ENCODE measurements at regions not wholly inside any gene's neighbourhood (a gene's known extent, or its start where the extent isn't known, plus 50 kb on each side); places are given as distances from the start of the nearest gene placed in this dataset.

DNA sequence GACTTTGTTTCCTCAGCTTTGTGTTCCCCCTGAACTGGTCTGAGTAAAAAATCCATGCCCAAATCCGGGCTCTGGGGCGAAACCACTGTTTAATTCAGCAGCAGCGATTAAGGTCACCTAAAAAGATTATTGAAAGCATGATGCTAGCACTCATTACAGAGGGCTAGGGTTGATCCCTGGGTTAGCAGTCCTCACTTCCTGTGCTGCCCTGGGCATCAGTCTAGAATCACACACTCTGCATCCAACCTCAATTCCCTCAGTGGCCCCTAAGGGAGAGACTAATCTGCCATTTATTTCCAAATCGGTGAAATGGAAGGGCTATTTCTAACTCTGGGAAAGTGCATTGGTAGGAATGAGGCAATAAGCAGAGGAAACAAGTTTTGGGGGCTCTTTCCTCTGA lies 107.2 kb downstream of the BTG1 start:
- intact Hi-C loops (cut with DNase I) = loop anchor here (10.0 kb wide), 1 partner anchor 526 kb away; no protein-coding TSS in a partner anchor
- Histone ChIP-seq H3K27me3 (no peaks in the 10 kb centered on the region), H3K4me1 (peaks cover 0 to 39% (median 25%) of the 10 kb centered on the region in 4 donors), H3K36me3 (no peaks in the 10 kb centered on the region), H3K27ac (no peak overlapping the region), H3K9me3 (no peaks in the 10 kb centered on the region), H3K4me3 (no peak overlapping the region)
- 93 to 98% methylated on average over 4 of the region's 4 CpGs for WGBS, 2 donors
- TF ChIP-seq EP300 (IDR thresholded peaks at IDR 0.05) (no peak), POLR2AphosphoS5 (IDR thresholded peaks at IDR 0.05) (no peak), POLR2A (IDR thresholded peaks at IDR 0.05) (no peak)
- TF ChIP-seq, protein P1, sequence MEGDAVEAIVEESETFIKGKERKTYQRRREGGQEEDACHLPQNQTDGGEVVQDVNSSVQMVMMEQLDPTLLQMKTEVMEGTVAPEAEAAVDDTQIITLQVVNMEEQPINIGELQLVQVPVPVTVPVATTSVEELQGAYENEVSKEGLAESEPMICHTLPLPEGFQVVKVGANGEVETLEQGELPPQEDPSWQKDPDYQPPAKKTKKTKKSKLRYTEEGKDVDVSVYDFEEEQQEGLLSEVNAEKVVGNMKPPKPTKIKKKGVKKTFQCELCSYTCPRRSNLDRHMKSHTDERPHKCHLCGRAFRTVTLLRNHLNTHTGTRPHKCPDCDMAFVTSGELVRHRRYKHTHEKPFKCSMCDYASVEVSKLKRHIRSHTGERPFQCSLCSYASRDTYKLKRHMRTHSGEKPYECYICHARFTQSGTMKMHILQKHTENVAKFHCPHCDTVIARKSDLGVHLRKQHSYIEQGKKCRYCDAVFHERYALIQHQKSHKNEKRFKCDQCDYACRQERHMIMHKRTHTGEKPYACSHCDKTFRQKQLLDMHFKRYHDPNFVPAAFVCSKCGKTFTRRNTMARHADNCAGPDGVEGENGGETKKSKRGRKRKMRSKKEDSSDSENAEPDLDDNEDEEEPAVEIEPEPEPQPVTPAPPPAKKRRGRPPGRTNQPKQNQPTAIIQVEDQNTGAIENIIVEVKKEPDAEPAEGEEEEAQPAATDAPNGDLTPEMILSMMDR (IDR thresholded peaks at IDR 0.05) = no peak
- no peak for DNase-seq

DNA sequence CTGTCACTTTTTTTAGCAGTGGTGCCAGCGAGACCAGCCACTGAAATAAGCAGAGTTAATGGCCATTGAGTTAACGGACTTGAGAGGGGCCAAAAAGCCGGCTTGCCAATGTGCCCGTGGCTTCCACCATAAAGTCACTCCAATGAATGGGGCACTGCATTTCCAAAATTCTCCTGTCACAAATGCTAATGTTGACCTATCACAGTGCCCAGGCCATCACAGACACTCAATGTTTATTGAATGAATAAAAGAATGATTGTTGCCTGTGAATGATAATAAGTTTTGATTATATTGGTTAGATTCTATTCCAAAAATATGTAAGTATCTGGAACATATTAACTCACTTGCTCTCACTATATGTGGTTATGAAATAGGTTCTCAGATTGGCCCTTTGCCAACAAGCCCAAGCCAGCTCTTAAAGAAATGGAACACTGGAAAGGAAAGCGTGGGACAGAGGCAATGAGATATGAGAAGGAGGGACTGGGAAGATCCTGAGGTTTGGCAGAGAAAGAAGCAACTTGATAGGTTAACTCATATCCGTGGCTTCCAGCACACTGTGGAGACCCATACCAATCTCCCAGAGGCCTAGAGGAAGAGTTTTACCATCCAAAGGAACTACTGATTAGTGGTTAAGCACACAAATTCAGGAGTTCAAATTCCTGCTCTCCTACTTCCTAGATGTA lies 108.7 kb downstream of the BTG1 start:
- H3K9me3 ChIP-seq = no peaks in the 10 kb centered on the region
- 97% methylated on average over 6 of the region's 6 CpGs for WGBS, 2 donors
- H3K4me3 ChIP-seq = no peak overlapping the region
- DNase-seq = no peak
- intact Hi-C loops (cut with DNase I) = loop anchor here (10.0 kb wide), 1 partner anchor 528 kb away; no protein-coding TSS in a partner anchor
- no peaks in the 10 kb centered on the region for H3K36me3 ChIP-seq
- peaks cover 0 to 45% (median 29%) of the 10 kb centered on the region in 4 donors for H3K4me1 ChIP-seq
- H3K27ac ChIP-seq = no peak overlapping the region
- H3K27me3 ChIP-seq = no peaks in the 10 kb centered on the region
- TF ChIP-seq, protein P1 (IDR thresholded peaks at IDR 0.05) = no peak
- TF ChIP-seq POLR2A (IDR thresholded peaks at IDR 0.05) (no peak), EP300 (IDR thresholded peaks at IDR 0.05) (no peak)

DNA sequence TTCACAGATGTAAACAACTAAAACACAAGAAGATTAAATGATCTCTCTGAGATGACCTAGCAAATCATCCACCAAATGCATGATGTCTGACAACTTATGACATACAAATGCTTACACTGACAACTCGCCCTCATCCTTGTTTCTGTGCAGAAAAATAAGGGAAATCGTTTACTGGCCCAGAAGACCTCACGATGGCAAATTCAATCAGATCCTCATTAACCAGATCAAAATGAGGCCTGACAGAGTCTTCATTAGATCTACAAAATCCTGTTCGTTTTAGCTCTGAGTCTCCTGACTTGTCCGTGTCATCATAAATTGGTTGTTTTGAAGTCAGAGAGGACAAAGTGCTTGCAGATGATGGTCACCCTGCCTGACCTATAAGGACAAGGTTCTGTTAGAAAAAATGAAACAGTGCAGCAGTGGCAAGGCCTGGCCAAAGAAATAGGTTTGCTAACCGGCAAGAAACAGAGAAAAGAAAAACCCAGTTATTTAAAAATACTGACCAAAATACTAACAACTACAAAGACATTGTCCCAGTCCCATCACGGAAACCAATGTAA lies 109.5 kb downstream of the BTG1 start:
- Histone ChIP-seq H3K27me3 (no peaks in the 10 kb centered on the region), H3K4me1 (peaks cover 0 to 52% (median 30%) of the 10 kb centered on the region in 4 donors), H3K4me3 (no peak overlapping the region), H3K36me3 (no peaks in the 10 kb centered on the region), H3K9me3 (no peaks in the 10 kb centered on the region), H3K27ac (peak overlapping the region in 1 of 4 donors; percentile 82)
- intact Hi-C loops (cut with DNase I) = loop anchor here (10.0 kb wide), 1 partner anchor 529 kb away; no protein-coding TSS in a partner anchor
- TF ChIP-seq EP300 (IDR thresholded peaks at IDR 0.05) = no peak
- no peak for TF ChIP-seq POLR2AphosphoS5 (IDR thresholded peaks at IDR 0.05)
- TF ChIP-seq, protein P1 (IDR thresholded peaks at IDR 0.05) = no peak
- no peak for TF ChIP-seq POLR2A (IDR thresholded peaks at IDR 0.05)
- WGBS, 2 donors = 86 to 91% methylated on average over 7 of the region's 7 CpGs
- DNase-seq = no peak

- Histone ChIP-seq H3K27me3 (no peaks in the 10 kb centered on the region), H3K36me3 (no peaks in the 10 kb centered on the region), H3K4me1 (peaks cover 0 to 59% (median 36%) of the 10 kb centered on the region in 4 donors), H3K27ac (peak overlapping the region; percentile 54 to 82 (median 80)), H3K9me3 (no peaks in the 10 kb centered on the region), H3K4me3 (peak overlapping the region in 2 of 4 donors; percentile 5 to 41)
- no peak for TF ChIP-seq POLR2AphosphoS5 (IDR thresholded peaks at IDR 0.05)
- no peak for TF ChIP-seq EP300 (IDR thresholded peaks at IDR 0.05)
- TF ChIP-seq POLR2A (IDR thresholded peaks at IDR 0.05) = no peak
- 59 to 65% methylated on average over 1 of the region's 1 CpG for WGBS, 2 donors
- no peak for DNase-seq
- intact Hi-C loops (cut with DNase I) = loop anchor here (10.0 kb wide), 1 partner anchor 529 kb away; no protein-coding TSS in a partner anchor
These were observed 110.2 kb downstream of the BTG1 start for GRCh38 chr12:92035477-92035876.

- Histone ChIP-seq H3K27me3 (no peaks in the 10 kb centered on the region), H3K36me3 (no peaks in the 10 kb centered on the region), H3K4me3 (peak overlapping the region; percentile 5 to 41 (median 29)), H3K27ac (peak overlapping the region; percentile 54 to 82 (median 80)), H3K4me1 (peaks cover 0 to 64% (median 42%) of the 10 kb centered on the region in 4 donors), H3K9me3 (no peaks in the 10 kb centered on the region)
- peak; percentile 79 for DNase-seq
- TF ChIP-seq EP300 (IDR thresholded peaks at IDR 0.05) (peak in 1 of 4 donors; percentile 61), POLR2AphosphoS5 (IDR thresholded peaks at IDR 0.05) (peak in 3 of 4 donors; percentile 46 to 73 (median 62))
- TF ChIP-seq, protein P1 (IDR thresholded peaks at IDR 0.05) = no peak
- intact Hi-C loops (cut with DNase I) = loop anchor here (5.0 to 10.0 kb wide), 2 partner anchors 32 to 530 kb away; no protein-coding TSS in a partner anchor
- 1% methylated on average over 10 of the region's 10 CpGs for WGBS, 2 donors
These were observed 110.7 kb downstream of the BTG1 start for GRCh38 chr12:92034858-92035401.

Data from sigmoid colon (tissue), 6 donors.